GM12878 (cell line): ENCODE measurements at regions not wholly inside any gene's neighbourhood (a gene's known extent, or its start where the extent isn't known, plus 50 kb on each side); places are given as distances from the start of the nearest gene placed in this dataset.

ENCODE experiments used
- CREM ChIP-seq: IDR thresholded peaks from 2 replicates; pipeline ENCODE4 v1.6.1; 2014; ENCODE audit warnings: antibody characterized with exemption, low read depth
- CTCF ChIP-seq, 3 experiments: IDR thresholded peaks in 2 of 3; conservative IDR thresholded peaks in 1 of 3; 2 replicates each; pipeline ENCODE4 v1.5.1; 2011; ENCODE audit warnings: low read depth in 3 of 3, low read length in 3 of 3, mild to moderate bottlenecking in 3 of 3, control low read depth in 2 of 3, moderate library complexity in 2 of 3, inconsistent platforms in 1 of 3, mixed read lengths in 1 of 3; ENCODE audit not compliant: control insufficient read depth in 2 of 3, insufficient read depth in 1 of 3; ENCODE audit errors: extremely low read depth in 1 of 3
- HDAC6 ChIP-seq: fragments of 200-600 bp; sonication (generic); IDR thresholded peaks from one replicate; pipeline ENCODE4 v1.8.0; 2017; ENCODE audit warnings: antibody characterized with exemption; ENCODE audit not compliant: unreplicated experiment
- JUND ChIP-seq: IDR thresholded peaks from 2 replicates; pipeline ENCODE4 v1.6.1; 2012; ENCODE audit warnings: low read depth, mild to moderate bottlenecking, low read length, improper control_type of control experiment, moderate library complexity
- POLR2A ChIP-seq: IDR thresholded peaks from 2 replicates; pipeline ENCODE4 v1.6.1; 2011; ENCODE audit warnings: low read depth, mild to moderate bottlenecking, low read length
- POLR2AphosphoS5 ChIP-seq: IDR thresholded peaks from 2 replicates; pipeline ENCODE4 v1.6.1; 2011; ENCODE audit warnings: mild to moderate bottlenecking, low read length, inconsistent platforms
- SRF ChIP-seq, 2 experiments: IDR thresholded peaks; 2 replicates each; pipeline ENCODE4 v1.6.1; 2011; ENCODE audit warnings: low read depth in 2 of 2, low read length in 2 of 2, mild to moderate bottlenecking in 1 of 2, moderate library complexity in 1 of 2
- SUPT20H ChIP-seq: IDR thresholded peaks from 2 replicates; pipeline ENCODE4 v1.6.1; 2011; ENCODE audit warnings: low read depth, mild to moderate bottlenecking, low read length, moderate library complexity, borderline replicate concordance; ENCODE audit not compliant: control insufficient read depth
- TBL1XR1 ChIP-seq: IDR thresholded peaks from 2 replicates; pipeline ENCODE4 v1.6.1; 2012; ENCODE audit warnings: low read depth, low read length, improper control_type of control experiment
- YY1 ChIP-seq: IDR thresholded peaks from 2 replicates; pipeline ENCODE4 v1.6.1; 2011; ENCODE audit warnings: low read depth, mild to moderate bottlenecking, low read length
- ZSCAN29 ChIP-seq: fragments of 450-650 bp; IDR thresholded peaks from 2 replicates; pipeline ENCODE4 v1.6.1; 2017; ENCODE audit warnings: mild to moderate bottlenecking, moderate library complexity

- TF ChIP-seq YY1 (no peak), CREM (no peak), POLR2A (no peak), SRF (IDR thresholded peaks at IDR 0.05; ENCODE audit: low read depth in 2 of 2, low read length in 2 of 2) (no peak), JUND (no peak), HDAC6 (no peak), TBL1XR1 (no peak), POLR2AphosphoS5 (no peak), ZSCAN29 (no peak), CTCF (IDR thresholded peaks at IDR 0.05 in 2 of 3, conservative IDR thresholded peaks at IDR 0.05 in 1 of 3; ENCODE audit: control insufficient read depth in 2 of 3, extremely low read depth in 1 of 3, insufficient read depth in 1 of 3, low read depth in 3 of 3, low read length in 3 of 3) (no peak), SUPT20H (no peak)
Observed at GRCh38 chr4:14399848-14400247, 602.4 kb upstream of the CPEB2 start.
